Endothelial cell of umbilical vein (primary cell): ENCODE measurements at regions not wholly inside any gene's neighbourhood (a gene's known extent, or its start where the extent isn't known, plus 50 kb on each side); places are given as distances from the start of the nearest gene placed in this dataset.

ENCODE experiments used
- EZH2 ChIP-seq: IDR thresholded peaks from 2 replicates; pipeline ENCODE4 v1.6.1; 2012; ENCODE audit warnings: borderline replicate concordance, low read depth, mild to moderate bottlenecking, moderate library complexity, low read length, inconsistent platforms; ENCODE audit not compliant: severe bottlenecking
- JUN ChIP-seq: IDR thresholded peaks from 2 replicates; pipeline ENCODE4 v1.6.1; 2011; ENCODE audit warnings: borderline replicate concordance, low read depth; ENCODE audit not compliant: insufficient read length, insufficient read depth
- POLR2A ChIP-seq: IDR thresholded peaks from 2 replicates; pipeline ENCODE4 v1.6.1; 2012; ENCODE audit warnings: low read depth, mild to moderate bottlenecking, control low read depth, low read length
- TF ChIP-seq, protein P1 (sequence below), 2 donors: IDR thresholded peaks; 1 replicate in 1 of 2; 2 replicates in 1 of 2; pipeline ENCODE4 v1.5.1; 2011; ENCODE audit warnings: low read length in 2 of 2, mild to moderate bottlenecking in 2 of 2, moderate library complexity in 2 of 2, control low read depth in 1 of 2, inconsistent platforms in 1 of 2, low read depth in 1 of 2; ENCODE audit not compliant: insufficient read depth in 1 of 2; ENCODE audit errors: extremely low read depth in 1 of 2
- TF ChIP-seq, protein P2 (sequence below): IDR thresholded peaks from 2 replicates; pipeline ENCODE4 v1.6.1; 2011; ENCODE audit not compliant: insufficient read depth, insufficient read length

DNA sequence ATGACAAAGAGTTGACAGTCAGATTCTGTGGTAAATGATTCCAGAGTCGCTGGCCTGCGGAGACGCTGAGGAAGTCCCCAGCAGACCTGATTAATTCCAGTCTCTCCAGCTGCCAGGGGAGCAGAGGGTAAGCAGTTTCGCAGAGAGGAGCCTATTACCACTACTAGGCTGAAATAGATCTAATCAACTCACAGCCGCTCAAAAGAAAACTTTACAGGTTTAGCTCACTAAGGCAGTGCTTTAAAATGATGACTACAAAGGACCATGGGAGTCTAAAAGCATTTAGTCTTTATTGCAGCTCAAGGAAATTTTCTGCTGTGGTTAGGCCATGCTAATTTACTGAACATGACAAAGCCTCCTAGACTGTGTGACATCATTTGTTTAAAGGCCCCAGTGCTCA is 445.6 kb upstream of the POU3F3 start:
- TF ChIP-seq EZH2 (no peak), JUN (no peak), POLR2A (no peak)
- TF ChIP-seq, protein P1, sequence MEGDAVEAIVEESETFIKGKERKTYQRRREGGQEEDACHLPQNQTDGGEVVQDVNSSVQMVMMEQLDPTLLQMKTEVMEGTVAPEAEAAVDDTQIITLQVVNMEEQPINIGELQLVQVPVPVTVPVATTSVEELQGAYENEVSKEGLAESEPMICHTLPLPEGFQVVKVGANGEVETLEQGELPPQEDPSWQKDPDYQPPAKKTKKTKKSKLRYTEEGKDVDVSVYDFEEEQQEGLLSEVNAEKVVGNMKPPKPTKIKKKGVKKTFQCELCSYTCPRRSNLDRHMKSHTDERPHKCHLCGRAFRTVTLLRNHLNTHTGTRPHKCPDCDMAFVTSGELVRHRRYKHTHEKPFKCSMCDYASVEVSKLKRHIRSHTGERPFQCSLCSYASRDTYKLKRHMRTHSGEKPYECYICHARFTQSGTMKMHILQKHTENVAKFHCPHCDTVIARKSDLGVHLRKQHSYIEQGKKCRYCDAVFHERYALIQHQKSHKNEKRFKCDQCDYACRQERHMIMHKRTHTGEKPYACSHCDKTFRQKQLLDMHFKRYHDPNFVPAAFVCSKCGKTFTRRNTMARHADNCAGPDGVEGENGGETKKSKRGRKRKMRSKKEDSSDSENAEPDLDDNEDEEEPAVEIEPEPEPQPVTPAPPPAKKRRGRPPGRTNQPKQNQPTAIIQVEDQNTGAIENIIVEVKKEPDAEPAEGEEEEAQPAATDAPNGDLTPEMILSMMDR (IDR thresholded peaks at IDR 0.05; ENCODE audit: extremely low read depth in 1 of 2, insufficient read depth in 1 of 2, low read depth in 1 of 2, low read length in 2 of 2) = no peak
- TF ChIP-seq, protein P2, sequence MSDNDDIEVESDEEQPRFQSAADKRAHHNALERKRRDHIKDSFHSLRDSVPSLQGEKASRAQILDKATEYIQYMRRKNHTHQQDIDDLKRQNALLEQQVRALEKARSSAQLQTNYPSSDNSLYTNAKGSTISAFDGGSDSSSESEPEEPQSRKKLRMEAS = no peak
